ENCODE measurements at regions not wholly inside any gene's neighbourhood (a gene's known extent, or its start where the extent isn't known, plus 50 kb on each side); places are given as distances from the start of the nearest gene placed in this dataset.

- Histone ChIP-seq H3K27ac (ENCODE audit: control insufficient read depth, insufficient read depth, low read length) (no peak overlapping the region), H3K9me3 (ENCODE audit: control insufficient read depth, low read depth, low read length) (no peaks in the 10 kb centered on the region), H3K4me3 (ENCODE audit: control insufficient read depth in 2 of 3, extremely low read depth in 1 of 3, insufficient read depth in 2 of 3, low read depth in 1 of 3, low read length in 3 of 3) (no peak overlapping the region), H3K4me1 (ENCODE audit: control insufficient read depth, extremely low read depth, insufficient read depth, low read length) (no peaks in the 10 kb centered on the region), H3K9ac (ENCODE audit: control insufficient read depth, extremely low read depth, insufficient read depth, low read length) (no peak overlapping the region), H3K4me2 (ENCODE audit: control insufficient read depth, extremely low read depth, insufficient read depth, low read depth, low read length) (no peak overlapping the region), H3K27me3 (ENCODE audit: control insufficient read depth, extremely low read depth, insufficient read depth, low read length) (no peaks in the 10 kb centered on the region), H3K9me1 (ENCODE audit: control insufficient read depth, extremely low read depth, insufficient read depth, low read length) (no peaks in the 10 kb centered on the region), H3K79me2 (ENCODE audit: control insufficient read depth, insufficient read depth, low read length) (no peaks in the 10 kb centered on the region), H3K36me3 (ENCODE audit: control insufficient read depth in 2 of 2, extremely low read depth in 1 of 2, insufficient read depth in 2 of 2, low read length in 2 of 2) (no peaks in the 10 kb centered on the region), H4K20me1 (ENCODE audit: control insufficient read depth, extremely low read depth, insufficient read depth, low read length) (no peaks in the 10 kb centered on the region), H2AFZ (ENCODE audit: control insufficient read depth, low read length) (no peak overlapping the region)
- TF ChIP-seq EZH2 (IDR thresholded peaks at IDR 0.05; ENCODE audit: low read length) (no peak), CTCF (optimal IDR thresholded peaks at IDR 0.05 in 1 of 3, IDR thresholded peaks at IDR 0.05 in 1 of 3, conservative IDR thresholded peaks at IDR 0.05 in 1 of 3; ENCODE audit: extremely low read depth in 1 of 3, insufficient read depth in 2 of 3, low read length in 3 of 3) (no peak)
- FAIRE-seq (no peak), DNase-seq (ENCODE audit: low read depth, low spot score) (no peak)
- dilution Hi-C loops (cut with MboI; ENCODE audit: extremely low pct_ligation_motif_present, low sequenced_read_pairs), result no loop called here
Measured at GRCh38 chr2:234741976-234742375, 209.8 kb upstream of the SH3BP4 start.

DNA sequence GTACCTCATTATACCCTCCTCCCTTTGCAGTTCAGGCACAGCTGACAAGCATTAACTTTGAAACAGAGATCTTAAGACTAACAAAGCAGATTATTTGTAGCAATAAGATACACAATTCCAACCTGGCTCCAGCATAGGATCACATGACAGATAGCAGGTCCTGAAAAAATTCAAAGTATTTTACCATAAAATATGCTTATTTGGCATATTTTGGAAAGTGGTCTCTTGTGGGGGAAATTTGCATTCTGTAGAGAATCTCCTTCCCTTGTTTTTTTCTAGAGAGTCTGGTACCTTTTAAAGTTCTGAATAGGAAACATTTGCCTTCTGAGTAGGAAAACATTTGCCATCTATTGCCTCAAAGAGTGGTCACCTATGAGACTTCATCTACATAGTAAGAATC is 212.8 kb upstream of the SH3BP4 start:
- DNase-seq (ENCODE audit: low read depth, low spot score), result no peak
- dilution Hi-C loops (cut with MboI; ENCODE audit: extremely low pct_ligation_motif_present, low sequenced_read_pairs), result no loop called here
- Histone ChIP-seq H3K27me3 (ENCODE audit: control insufficient read depth, extremely low read depth, insufficient read depth, low read length) (no peaks in the 10 kb centered on the region), H3K4me1 (ENCODE audit: control insufficient read depth, extremely low read depth, insufficient read depth, low read length) (no peaks in the 10 kb centered on the region), H4K20me1 (ENCODE audit: control insufficient read depth, extremely low read depth, insufficient read depth, low read length) (no peaks in the 10 kb centered on the region), H3K4me3 (ENCODE audit: control insufficient read depth in 2 of 3, extremely low read depth in 1 of 3, insufficient read depth in 2 of 3, low read depth in 1 of 3, low read length in 3 of 3) (no peak overlapping the region), H3K9me3 (ENCODE audit: control insufficient read depth, low read depth, low read length) (peaks cover 2% of the 10 kb centered on the region), H3K79me2 (ENCODE audit: control insufficient read depth, insufficient read depth, low read length) (no peaks in the 10 kb centered on the region), H3K9me1 (ENCODE audit: control insufficient read depth, extremely low read depth, insufficient read depth, low read length) (no peaks in the 10 kb centered on the region), H3K36me3 (ENCODE audit: control insufficient read depth in 2 of 2, extremely low read depth in 1 of 2, insufficient read depth in 2 of 2, low read length in 2 of 2) (no peaks in the 10 kb centered on the region), H3K27ac (ENCODE audit: control insufficient read depth, insufficient read depth, low read length) (no peak overlapping the region), H3K9ac (ENCODE audit: control insufficient read depth, extremely low read depth, insufficient read depth, low read length) (no peak overlapping the region), H2AFZ (ENCODE audit: control insufficient read depth, low read length) (no peak overlapping the region), H3K4me2 (ENCODE audit: control insufficient read depth, extremely low read depth, insufficient read depth, low read depth, low read length) (no peak overlapping the region)
- no peak for FAIRE-seq
- TF ChIP-seq EZH2 (IDR thresholded peaks at IDR 0.05; ENCODE audit: low read length), result no peak

- Histone ChIP-seq H4K20me1 (ENCODE audit: control insufficient read depth, extremely low read depth, insufficient read depth, low read length) (no peaks in the 10 kb centered on the region), H3K4me1 (ENCODE audit: control insufficient read depth, extremely low read depth, insufficient read depth, low read length) (no peaks in the 10 kb centered on the region), H3K4me3 (ENCODE audit: control insufficient read depth in 2 of 3, extremely low read depth in 1 of 3, insufficient read depth in 2 of 3, low read depth in 1 of 3, low read length in 3 of 3) (no peak overlapping the region), H3K27ac (ENCODE audit: control insufficient read depth, insufficient read depth, low read length) (no peak overlapping the region), H3K9ac (ENCODE audit: control insufficient read depth, extremely low read depth, insufficient read depth, low read length) (no peak overlapping the region), H3K4me2 (ENCODE audit: control insufficient read depth, extremely low read depth, insufficient read depth, low read depth, low read length) (no peak overlapping the region), H3K9me3 (ENCODE audit: control insufficient read depth, low read depth, low read length) (peaks cover 2% of the 10 kb centered on the region), H2AFZ (ENCODE audit: control insufficient read depth, low read length) (no peak overlapping the region), H3K27me3 (ENCODE audit: control insufficient read depth, extremely low read depth, insufficient read depth, low read length) (no peaks in the 10 kb centered on the region), H3K79me2 (ENCODE audit: control insufficient read depth, insufficient read depth, low read length) (no peaks in the 10 kb centered on the region), H3K9me1 (ENCODE audit: control insufficient read depth, extremely low read depth, insufficient read depth, low read length) (no peaks in the 10 kb centered on the region), H3K36me3 (ENCODE audit: control insufficient read depth in 2 of 2, extremely low read depth in 1 of 2, insufficient read depth in 2 of 2, low read length in 2 of 2) (no peaks in the 10 kb centered on the region)
- DNase-seq (ENCODE audit: low read depth, low spot score) (no peak), FAIRE-seq (no peak)
- dilution Hi-C loops (cut with MboI; ENCODE audit: extremely low pct_ligation_motif_present, low sequenced_read_pairs), result no loop called here
- TF ChIP-seq EZH2 (IDR thresholded peaks at IDR 0.05; ENCODE audit: low read length) (no peak), CTCF (optimal IDR thresholded peaks at IDR 0.05 in 1 of 3, IDR thresholded peaks at IDR 0.05 in 1 of 3, conservative IDR thresholded peaks at IDR 0.05 in 1 of 3; ENCODE audit: extremely low read depth in 1 of 3, insufficient read depth in 2 of 3, low read length in 3 of 3) (no peak)
Measured at GRCh38 chr2:234735829-234736228, 216.0 kb upstream of the SH3BP4 start.

Measured in keratinocyte (primary cell).